GM18511 (cell line): ENCODE measurements at regions not wholly inside any gene's neighbourhood (a gene's known extent, or its start where the extent isn't known, plus 50 kb on each side); places are given as distances from the start of the nearest gene placed in this dataset.
"Not testable (repeated sequence)": the region's sequence is repeated elsewhere in the genome, so short reads cannot be mapped to it uniquely, and the experiment has no call there.

Source experiments
- ATAC-seq: cut with Tn5 transposase; IDR thresholded peaks from one replicate; pipeline ENCODE4 v1.9.1; 2021; ENCODE audit warnings: mild to moderate bottlenecking, moderate library complexity; ENCODE audit not compliant: unreplicated experiment

DNA sequence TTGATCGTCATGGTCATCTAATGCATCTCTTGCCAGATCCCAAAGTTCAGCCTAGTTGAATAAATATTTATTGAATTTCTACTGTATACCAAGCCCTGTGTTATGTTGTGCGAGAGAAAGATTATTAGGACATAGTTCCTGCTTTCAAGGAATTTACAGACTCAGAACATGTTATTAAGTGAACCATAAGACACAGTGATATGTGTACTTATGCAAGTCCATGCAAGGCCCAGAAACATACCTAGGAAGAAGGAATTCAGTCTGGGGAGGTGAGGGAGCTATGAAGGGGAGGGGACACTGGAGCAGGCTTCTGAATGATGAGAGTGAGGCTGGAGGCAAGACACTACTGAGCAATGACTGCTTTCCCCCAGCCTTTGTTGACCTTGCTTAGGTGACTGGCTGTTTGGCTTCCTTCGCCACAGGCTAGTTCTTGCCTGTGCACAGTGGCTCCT lies 81.4 kb downstream of the ACAA2 start:
- ATAC-seq, result no peak

DNA sequence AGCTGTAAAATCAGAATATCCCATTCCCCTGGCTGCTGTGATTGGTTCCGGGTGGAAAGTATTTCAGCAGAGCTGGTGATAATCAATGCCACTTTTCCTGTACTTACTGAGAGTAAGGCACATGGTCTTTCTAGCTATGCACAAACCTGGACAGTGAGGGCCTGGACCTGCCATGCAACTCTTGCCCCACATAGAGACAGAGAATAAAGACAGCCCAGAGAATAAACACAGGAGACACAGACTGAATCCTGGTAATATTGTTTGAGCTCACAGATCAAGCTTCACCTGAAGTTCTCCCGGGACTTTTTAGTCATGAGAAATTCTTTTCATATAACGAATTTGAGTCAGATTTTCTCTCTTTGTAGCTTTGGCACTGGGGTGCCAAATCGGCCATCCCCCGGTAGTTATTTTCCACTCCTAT lies 81.9 kb downstream of the ACAA2 start:
- no peak for ATAC-seq

DNA sequence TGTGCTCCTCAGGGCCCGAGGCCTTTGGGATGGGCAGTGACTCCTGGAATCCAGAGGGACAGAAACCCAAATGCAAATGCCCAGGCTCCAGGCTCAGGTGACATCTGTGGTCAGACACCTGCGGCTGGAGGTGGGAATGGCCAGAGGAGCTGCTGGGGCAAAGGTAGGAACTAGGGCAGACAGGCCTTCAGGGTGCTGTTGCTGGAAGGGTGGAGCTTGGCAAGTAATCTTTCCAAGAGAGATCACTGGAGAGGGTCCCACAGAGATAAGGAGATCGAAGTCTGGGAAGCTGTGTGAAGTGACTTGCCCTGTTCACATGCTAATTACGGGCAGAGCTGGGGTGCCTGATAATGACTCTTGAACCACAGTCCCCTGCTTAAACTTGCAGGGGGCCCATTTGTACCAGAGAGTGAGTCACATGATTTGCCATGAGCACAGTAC lies 82.4 kb downstream of the ACAA2 start:
- no peak for ATAC-seq

DNA sequence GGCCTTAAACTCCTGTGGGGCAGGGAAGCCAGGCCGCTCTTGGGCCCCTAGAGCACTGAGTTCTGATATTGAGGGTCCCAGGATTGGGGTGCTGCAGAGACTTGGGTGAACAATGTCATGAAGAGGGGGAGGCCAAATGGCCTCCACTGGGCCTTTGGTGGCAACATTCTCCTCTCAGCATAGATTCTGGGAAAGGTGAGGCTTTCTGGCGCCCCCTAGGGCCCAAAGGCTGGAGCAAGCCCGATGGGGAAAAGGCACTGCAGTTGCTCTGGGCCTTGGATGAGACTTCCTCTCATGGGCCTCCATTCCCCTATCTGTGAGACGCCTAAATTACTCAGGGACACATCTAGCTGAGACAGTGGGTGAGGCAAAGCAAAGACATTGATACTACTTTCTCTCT lies 84.8 kb downstream of the ACAA2 start:
- ATAC-seq, result no peak

DNA sequence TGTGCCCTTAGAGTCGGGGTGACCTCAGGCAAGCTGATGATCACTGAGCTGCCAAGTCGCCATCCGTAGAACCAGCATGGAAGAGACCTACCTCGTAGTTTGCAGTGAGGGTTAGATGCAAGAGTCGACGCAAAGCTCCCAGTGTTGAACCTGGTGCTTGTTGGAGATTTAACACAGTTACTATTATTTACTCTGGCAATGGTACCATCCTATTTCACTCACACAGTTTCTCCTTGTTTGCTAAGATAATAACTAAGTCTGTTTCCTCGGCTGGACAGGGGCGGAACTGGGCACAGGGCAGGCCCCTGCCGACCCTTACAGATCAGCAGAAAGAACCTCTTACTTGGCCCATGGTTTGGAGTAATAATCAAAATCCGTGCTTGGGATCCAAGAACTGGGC lies 85.5 kb downstream of the ACAA2 start:
- ATAC-seq, result no peak

DNA sequence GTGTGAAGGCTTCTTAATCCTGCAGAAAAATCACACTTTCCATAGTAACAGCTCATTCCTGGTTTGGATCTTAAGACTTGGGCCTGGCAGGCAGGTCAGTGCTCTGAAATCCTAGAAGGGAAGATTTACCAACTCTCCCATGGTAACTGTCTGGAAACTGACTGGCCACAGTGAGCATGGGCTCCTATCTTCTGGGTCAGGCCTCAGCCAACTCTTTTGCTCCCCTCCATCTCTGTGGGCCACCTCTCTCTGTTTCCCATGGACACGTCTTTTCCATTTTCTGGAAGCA lies 86.7 kb downstream of the ACAA2 start:
- ATAC-seq, result no peak

DNA sequence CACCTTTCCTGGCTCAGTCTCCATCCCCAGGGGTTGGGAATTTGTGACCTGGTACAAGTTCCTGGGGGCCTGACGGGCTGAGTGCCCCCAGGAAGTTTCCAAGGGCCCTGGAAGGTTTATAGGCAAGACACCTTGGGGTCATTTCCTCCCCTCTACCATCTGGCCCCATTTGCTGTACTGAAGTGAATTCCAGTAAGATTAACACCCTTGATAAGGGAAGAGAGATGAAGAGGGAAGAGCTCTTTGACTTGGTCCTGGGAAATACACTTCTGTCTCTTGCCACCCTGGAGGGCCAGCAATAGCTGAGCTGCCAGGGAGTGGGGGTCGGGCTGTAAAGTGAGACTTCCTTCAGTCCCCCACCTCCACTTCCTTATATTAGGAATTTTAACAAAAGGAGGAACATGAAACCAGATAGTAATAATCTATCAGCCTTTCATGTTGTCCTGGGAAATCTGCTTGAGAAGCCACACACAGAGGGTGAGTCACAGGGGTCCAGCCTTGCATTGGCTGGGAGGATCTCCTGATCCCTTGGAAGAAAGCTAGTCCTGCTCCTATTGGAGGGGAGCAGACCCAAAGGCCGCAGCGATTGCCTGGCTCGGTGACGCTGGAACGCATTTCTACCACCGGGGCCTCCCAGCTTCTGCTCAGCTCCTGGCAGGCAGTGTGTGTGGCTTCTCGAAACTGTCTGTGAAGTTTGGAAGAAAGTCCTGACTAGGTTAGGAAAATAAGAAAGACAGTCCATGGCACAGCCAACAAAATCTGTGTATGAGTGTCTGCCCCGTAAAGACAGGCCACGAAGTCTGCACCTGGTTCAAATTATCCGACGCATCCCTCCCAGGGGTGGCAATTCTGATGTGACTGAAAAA lies 87.3 kb downstream of the ACAA2 start:
- no peak for ATAC-seq

DNA sequence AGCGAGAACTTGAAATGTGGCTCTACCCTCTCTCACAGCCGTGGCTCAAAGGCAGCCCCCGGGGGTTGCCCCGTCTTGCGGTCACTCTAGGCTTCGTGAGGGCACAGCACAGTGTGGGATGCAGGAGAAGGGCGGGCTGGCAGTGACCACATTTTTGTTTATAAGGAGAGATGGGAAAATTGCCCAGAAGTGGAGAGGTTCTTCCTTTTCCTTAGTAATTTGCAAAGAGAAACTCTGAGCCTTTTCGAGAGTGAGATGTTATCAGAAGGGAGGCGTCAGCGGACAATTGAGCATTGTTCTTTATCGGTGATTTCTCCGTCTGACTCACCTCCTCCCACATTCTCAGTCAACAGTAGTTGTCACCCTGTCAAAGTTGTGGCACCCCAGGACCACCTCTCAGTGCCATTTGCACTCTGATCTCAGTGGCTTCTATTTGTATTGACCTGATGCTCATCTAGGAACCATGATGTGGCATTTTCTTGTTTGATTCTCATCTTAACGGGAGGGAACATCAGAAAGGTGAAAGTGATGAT lies 89.6 kb downstream of the ACAA2 start:
- peak; percentile 48 for ATAC-seq

DNA sequence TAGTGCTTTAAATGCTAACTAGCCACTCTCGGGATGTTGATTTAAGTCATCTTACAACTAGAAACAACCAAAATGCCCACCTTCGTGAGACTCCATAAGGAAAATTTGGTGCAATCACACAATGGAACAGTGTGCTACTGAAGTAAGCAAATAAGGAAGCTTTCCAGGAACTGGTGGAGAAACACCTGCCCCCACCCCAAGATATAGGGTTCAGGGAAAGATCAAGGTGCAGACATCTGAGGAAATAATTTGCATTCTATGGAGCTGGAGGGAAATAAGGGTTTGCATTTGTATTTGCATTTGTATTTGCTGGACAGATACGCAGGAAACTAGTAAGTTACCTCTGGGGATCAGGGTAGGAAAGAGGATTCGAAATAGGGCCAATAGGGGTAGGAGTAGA lies 90.9 kb downstream of the ACAA2 start:
- no peak for ATAC-seq

DNA sequence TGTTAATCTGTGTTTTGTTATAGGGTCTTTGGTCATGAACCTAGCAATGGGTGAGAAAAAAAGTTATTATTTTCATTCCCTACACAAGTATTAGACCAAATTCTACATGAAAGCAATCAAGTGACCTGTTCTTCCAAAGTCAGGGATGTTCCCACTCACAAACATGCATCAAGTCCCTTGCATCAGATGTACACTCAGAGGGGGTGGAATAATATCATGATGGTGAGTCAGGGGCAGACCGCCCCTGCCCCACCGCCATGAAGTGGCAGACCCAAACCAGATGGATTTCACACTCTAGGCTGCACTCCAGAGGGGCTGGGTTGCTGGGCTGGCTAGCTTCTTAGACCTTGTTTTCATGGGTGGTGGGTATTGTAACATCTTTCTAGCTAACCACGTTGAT lies 91.4 kb downstream of the ACAA2 start:
- ATAC-seq, result no peak

DNA sequence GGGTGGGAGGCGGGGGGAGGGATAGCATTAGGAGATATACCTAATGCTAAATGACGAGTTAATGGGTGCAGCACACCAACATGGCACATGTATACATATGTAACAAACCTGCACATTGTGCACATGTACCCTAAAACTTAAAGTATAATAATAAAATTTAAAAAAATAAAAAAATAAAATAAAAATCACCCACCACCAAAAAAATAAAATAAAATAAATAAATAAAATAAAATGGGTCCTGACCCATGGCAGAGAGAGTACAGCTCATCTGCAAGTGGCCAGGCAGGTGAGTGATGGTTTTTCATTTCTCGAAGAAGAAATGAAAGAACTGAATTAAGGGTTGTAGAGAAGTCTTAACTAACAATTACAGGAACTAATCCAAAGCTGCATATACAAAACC lies 92.4 kb downstream of the ACAA2 start:
- ATAC-seq, result not testable (repeated sequence)

DNA sequence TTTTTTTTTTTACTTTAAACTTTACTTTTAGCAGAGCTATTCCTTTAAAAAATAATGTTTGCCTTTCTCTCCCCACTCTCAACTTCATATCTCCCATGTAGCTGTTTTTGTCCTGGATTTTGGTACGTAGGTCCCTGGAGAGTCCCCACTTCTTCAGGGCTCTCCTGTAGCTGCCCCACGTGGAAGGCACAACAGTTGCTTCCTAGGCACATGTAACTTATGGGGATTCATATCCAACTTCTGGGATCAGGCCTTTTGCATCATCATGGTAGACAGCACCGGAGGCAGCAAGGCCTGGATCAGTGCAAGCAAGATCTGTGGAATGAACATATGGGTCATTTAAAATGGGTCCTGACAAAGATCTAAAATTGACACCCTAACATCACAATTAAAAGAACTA lies 95.7 kb downstream of the ACAA2 start:
- ATAC-seq, result no peak

DNA sequence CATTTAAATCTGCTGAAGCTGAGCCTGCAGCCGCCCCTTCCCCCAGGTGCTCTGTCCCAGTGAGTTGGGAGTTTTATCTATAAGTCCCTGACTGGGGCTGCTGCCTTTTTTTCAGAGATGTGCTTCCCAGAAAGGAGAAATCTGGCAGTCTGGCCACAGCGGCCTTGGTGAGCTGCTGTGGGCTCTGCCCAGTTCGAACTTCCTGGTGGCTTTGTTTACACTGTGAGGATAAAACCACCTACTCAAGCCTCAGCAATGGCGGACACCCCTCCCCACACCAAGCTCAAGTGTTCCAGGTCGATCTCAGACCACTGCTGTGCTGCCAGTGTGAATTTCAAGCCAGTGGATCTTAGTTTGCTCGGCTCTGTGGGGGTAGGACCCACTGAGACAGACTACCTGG lies 97.3 kb downstream of the ACAA2 start:
- no peak for ATAC-seq

DNA sequence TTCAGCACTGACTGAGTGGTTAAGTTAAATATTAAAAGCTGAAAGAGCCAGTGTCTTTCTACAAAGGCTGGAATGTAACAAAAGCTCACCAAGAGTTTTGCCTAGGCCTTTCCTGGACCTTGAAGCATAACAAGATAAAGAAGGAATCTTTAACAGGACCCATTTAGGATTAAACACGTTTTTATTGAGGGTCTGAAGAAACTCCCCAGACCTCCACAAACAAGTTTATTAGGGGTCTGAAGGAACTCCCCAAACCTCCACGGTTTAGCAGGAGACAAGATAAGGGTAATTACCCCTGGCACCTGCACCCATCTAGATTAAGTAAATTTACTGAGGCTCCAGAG lies 104.0 kb downstream of the ACAA2 start:
- ATAC-seq, result no peak

DNA sequence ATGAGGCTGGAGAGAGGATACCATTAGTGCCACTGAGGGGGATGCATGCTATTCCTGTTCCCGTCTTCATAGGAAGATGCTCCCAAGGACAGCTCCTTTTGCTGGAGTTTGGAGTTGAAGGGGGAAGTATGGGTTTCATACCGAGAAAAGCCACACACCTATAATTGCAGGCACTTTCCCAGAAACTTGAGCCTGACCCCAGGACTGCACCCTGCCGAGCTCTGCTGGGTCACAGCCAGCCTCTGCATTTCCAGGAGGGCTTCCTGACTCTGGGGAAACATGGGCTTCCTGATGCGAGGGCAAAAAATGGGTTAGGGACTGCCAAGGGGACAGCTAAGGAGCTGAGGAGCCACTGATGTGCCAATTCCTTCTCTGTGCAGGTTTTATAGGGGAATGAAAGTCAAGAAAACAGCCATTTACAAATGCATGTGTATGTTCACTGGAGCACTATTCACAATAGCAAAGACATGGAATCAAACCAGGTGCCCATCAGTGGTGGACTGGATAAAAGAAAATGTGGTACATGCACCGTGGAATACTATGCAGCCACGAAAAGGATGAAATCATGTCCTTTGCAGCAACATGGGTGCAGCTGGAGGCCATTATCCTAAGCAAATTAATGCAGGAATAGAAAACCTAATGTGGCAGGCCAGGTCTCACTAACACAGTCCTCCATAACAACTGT lies 104.5 kb downstream of the ACAA2 start:
- no peak for ATAC-seq

DNA sequence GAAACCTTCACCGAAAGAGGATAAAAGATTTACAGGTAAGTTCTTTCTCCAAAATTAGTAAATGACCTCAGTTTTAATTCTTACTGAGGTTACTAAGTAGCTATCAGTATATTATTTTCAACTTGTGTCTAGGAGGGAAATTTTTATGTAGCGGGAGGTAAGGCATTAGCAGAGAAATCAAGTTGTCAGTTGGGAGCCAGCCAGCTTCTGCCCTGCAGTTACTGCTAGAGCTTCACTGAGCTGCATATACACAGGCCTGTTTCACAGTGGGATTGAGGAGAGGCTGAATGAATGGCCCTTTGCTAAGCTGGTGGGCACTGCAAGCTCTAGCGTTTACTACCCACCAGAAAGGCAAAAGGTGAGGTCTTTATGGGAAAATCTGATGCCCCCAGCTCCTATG lies 105.7 kb downstream of the ACAA2 start:
- no peak for ATAC-seq

DNA sequence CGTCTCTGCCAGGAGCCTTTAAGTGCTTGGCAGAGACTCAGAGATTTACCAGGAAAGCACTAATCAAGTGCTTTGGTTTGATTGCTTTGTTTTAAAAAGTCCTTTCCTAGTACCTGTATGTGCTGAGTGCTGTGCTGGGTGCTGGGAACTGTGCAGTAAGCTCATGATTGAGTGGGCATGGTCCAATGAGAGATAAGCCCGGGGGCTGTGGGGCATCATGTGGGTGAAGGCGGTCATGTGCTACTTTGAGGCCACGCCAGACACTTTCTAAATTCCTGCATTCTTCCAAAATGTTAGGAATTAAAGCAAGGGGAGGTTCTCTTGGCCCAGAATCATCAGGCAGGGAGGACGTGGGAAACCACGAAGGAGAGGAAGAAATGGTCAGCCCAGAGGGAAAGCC lies 109.0 kb downstream of the ACAA2 start:
- ATAC-seq, result no peak

DNA sequence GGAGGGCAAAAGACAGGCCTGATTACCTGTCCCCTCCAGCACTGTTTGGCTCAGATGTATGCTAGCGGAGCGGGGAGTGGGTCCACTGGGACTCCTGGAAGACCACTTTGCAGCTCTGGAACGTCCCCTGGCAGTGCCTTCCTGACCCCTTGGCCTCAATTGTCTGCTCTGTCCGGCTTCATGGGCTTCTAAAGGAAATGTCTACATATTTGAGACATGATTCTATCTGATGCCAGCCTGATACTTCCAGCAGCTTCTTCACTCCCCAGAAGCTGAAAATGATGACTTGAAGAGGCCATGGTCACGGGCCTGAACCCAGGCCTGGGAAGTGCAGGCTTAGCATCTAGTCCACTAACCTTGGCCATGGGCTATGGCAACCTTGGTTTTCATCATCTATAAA lies 112.1 kb downstream of the ACAA2 start:
- no peak for ATAC-seq

DNA sequence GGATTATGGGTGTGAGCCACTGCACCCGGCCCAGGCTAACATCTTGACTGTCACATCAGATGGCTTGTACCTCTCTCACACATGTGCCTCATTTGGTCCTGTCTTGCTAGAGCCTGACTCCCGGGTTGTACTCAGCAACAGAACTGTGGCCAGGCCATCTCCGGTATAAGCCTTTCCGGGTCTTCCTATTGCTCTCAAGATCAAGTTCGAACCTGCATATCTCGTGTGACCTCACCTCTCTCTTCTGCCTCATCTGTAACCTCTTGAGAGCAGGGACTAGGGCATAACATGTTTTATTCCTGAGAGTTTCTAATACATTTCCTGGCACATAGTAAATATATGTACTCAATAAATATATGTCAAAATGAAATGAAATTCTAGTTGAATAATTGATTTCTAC lies 114.0 kb downstream of the ACAA2 start:
- ATAC-seq, result no peak

DNA sequence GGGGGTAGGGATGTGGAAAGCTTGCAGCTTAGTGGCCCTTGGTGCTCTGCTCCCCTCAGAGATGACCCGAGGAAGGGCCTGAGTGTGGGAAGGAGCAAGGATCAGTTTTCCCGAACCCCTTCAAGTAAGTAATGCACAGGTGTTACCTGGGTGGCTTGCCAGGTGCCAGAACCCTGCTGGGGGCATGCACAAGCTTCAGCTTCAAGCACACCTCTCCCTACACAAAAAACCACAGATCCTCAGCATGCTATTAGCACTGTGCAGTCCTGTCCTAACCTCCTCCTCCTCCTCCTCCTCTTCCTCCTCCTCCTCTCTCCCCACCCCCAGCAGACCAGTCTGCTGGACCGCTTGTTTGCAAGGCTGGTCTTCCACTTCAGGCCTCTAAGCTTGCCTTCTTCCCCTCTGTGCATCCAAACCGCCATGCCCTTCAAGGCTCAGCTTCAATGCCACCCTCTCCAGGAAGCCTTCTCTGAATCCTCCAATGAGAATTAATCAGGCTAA lies 114.8 kb downstream of the ACAA2 start:
- no peak for ATAC-seq

DNA sequence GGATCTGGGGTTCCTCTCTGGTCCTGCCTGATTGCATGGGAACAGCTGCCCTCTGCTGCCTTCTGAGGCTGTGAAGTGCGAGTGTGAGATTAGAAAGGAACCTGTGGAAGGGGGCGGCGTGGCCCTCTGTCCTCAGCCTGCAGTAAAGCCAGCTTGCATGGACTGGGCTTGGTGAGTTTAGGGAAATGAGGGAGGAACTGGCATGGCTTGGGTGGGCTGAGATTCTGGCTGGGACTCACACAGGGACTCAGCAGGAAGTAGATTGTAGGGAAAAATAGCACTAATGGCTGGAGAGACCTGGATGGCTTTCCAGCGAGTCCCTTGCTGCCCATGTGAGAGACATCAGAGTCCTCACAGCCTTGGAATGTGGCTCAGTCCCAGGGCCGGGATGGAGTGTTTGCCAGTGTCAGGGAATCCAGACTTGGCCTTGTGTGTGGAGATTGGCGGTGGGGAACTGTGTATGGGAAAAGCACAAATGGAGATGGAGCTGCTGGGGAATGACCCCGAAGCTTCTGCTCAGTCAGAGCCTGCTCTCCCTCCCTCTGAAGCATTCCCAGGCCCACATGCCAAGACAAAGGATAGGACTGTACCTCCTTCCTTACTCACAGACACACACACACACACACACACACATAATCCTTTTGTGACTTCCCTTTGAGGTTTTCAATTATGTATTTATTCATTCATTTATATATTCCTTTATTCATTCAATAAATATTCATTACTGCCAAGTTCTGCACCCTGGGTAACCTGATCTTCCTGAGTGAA lies 115.4 kb downstream of the ACAA2 start:
- ATAC-seq, result no peak
